ENCODE measurements at regions not wholly inside any gene's neighbourhood (a gene's known extent, or its start where the extent isn't known, plus 50 kb on each side); places are given as distances from the start of the nearest gene placed in this dataset.

- TF ChIP-seq, protein P1, sequence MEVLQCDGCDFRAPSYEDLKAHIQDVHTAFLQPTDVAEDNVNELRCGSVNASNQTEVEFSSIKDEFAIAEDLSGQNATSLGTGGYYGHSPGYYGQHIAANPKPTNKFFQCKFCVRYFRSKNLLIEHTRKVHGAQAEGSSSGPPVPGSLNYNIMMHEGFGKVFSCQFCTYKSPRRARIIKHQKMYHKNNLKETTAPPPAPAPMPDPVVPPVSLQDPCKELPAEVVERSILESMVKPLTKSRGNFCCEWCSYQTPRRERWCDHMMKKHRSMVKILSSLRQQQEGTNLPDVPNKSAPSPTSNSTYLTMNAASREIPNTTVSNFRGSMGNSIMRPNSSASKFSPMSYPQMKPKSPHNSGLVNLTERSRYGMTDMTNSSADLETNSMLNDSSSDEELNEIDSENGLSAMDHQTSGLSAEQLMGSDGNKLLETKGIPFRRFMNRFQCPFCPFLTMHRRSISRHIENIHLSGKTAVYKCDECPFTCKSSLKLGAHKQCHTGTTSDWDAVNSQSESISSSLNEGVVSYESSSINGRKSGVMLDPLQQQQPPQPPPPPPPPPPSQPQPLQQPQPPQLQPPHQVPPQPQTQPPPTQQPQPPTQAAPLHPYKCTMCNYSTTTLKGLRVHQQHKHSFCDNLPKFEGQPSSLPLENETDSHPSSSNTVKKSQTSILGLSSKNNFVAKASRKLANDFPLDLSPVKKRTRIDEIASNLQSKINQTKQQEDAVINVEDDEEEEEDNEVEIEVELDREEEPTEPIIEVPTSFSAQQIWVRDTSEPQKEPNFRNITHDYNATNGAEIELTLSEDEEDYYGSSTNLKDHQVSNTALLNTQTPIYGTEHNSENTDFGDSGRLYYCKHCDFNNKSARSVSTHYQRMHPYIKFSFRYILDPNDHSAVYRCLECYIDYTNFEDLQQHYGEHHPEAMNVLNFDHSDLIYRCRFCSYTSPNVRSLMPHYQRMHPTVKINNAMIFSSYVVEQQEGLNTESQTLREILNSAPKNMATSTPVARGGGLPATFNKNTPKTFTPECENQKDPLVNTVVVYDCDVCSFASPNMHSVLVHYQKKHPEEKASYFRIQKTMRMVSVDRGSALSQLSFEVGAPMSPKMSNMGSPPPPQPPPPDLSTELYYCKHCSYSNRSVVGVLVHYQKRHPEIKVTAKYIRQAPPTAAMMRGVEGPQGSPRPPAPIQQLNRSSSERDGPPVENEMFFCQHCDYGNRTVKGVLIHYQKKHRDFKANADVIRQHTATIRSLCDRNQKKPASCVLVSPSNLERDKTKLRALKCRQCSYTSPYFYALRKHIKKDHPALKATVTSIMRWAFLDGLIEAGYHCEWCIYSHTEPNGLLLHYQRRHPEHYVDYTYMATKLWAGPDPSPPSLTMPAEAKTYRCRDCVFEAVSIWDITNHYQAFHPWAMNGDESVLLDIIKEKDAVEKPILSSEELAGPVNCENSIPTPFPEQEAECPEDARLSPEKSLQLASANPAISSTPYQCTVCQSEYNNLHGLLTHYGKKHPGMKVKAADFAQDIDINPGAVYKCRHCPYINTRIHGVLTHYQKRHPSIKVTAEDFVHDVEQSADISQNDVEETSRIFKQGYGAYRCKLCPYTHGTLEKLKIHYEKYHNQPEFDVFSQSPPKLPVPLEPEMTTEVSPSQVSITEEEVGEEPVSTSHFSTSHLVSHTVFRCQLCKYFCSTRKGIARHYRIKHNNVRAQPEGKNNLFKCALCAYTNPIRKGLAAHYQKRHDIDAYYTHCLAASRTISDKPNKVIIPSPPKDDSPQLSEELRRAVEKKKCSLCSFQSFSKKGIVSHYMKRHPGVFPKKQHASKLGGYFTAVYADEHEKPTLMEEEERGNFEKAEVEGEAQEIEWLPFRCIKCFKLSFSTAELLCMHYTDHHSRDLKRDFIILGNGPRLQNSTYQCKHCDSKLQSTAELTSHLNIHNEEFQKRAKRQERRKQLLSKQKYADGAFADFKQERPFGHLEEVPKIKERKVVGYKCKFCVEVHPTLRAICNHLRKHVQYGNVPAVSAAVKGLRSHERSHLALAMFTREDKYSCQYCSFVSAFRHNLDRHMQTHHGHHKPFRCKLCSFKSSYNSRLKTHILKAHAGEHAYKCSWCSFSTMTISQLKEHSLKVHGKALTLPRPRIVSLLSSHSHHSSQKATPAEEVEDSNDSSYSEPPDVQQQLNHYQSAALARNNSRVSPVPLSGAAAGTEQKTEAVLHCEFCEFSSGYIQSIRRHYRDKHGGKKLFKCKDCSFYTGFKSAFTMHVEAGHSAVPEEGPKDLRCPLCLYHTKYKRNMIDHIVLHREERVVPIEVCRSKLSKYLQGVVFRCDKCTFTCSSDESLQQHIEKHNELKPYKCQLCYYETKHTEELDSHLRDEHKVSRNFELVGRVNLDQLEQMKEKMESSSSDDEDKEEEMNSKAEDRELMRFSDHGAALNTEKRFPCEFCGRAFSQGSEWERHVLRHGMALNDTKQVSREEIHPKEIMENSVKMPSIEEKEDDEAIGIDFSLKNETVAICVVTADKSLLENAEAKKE (CRISPR knock-in tag; IDR thresholded peaks at IDR 0.05) = no peak
- TF ChIP-seq JUNB (IDR thresholded peaks at IDR 0.05; ENCODE audit: unreplicated experiment) (no peak), ZNF331 (CRISPR knock-in tag; IDR thresholded peaks at IDR 0.05; ENCODE audit: low read depth) (no peak), EZH2 (IDR thresholded peaks at IDR 0.05; ENCODE audit: low read depth, unreplicated experiment) (no peak), CREB1 (CRISPR knock-in tag; IDR thresholded peaks at IDR 0.05; ENCODE audit: low read depth) (no peak), POLR2AphosphoS5 (IDR thresholded peaks at IDR 0.05; ENCODE audit: low read depth) (no peak)
- TF ChIP-seq, protein P2, sequence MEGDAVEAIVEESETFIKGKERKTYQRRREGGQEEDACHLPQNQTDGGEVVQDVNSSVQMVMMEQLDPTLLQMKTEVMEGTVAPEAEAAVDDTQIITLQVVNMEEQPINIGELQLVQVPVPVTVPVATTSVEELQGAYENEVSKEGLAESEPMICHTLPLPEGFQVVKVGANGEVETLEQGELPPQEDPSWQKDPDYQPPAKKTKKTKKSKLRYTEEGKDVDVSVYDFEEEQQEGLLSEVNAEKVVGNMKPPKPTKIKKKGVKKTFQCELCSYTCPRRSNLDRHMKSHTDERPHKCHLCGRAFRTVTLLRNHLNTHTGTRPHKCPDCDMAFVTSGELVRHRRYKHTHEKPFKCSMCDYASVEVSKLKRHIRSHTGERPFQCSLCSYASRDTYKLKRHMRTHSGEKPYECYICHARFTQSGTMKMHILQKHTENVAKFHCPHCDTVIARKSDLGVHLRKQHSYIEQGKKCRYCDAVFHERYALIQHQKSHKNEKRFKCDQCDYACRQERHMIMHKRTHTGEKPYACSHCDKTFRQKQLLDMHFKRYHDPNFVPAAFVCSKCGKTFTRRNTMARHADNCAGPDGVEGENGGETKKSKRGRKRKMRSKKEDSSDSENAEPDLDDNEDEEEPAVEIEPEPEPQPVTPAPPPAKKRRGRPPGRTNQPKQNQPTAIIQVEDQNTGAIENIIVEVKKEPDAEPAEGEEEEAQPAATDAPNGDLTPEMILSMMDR (conservative IDR thresholded peaks at IDR 0.05; ENCODE audit: low read depth in 2 of 2) = no peak
- TF ChIP-seq, protein P3, sequence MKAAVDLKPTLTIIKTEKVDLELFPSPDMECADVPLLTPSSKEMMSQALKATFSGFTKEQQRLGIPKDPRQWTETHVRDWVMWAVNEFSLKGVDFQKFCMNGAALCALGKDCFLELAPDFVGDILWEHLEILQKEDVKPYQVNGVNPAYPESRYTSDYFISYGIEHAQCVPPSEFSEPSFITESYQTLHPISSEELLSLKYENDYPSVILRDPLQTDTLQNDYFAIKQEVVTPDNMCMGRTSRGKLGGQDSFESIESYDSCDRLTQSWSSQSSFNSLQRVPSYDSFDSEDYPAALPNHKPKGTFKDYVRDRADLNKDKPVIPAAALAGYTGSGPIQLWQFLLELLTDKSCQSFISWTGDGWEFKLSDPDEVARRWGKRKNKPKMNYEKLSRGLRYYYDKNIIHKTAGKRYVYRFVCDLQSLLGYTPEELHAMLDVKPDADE (IDR thresholded peaks at IDR 0.05) = no peak
Measured at GRCh38 chr1:34648501-34648900, 106.3 kb upstream of the GJB5 start (continued).

All from GM23338 (cell line).